IPS-NIHi7 (cell line): ENCODE measurements at regions not wholly inside any gene's neighbourhood (a gene's known extent, or its start where the extent isn't known, plus 50 kb on each side); places are given as distances from the start of the nearest gene placed in this dataset.
"Not testable (repeated sequence)": the region's sequence is repeated elsewhere in the genome, so short reads cannot be mapped to it uniquely, and the experiment has no call there.

Source experiments
- DNase-seq: peaks from one replicate; pipeline ENCODE4 v3.0.0; 2012; ENCODE audit warnings: mixed read lengths; ENCODE audit errors: extremely low spot score

GRCh38 chr1:148264374-148265276 is 112.5 kb upstream of the NBPF11 start:
- DNase-seq: peak; percentile 63

- peak; percentile 13 for DNase-seq
Observed at GRCh38 chr1:148263906-148264255, 111.8 kb upstream of the NBPF11 start.

GRCh38 chr1:148263128-148263905 is 111.2 kb upstream of the NBPF11 start:
- DNase-seq: peak; percentile 73

GRCh38 chr1:148261684-148262083 is 109.6 kb upstream of the NBPF11 start:
- DNase-seq: not testable (repeated sequence)

- DNase-seq: not testable (repeated sequence)
Observed at GRCh38 chr1:148257886-148258285, 105.8 kb upstream of the NBPF11 start.

GRCh38 chr1:148254611-148255429 is 102.7 kb upstream of the NBPF11 start:
- peak; percentile 39 for DNase-seq

- not testable (repeated sequence) for DNase-seq
Observed at GRCh38 chr1:148253808-148254207, 101.7 kb upstream of the NBPF11 start.

- not testable (repeated sequence) for DNase-seq
Observed at GRCh38 chr1:148248798-148249197, 96.7 kb upstream of the NBPF11 start.

GRCh38 chr1:148246258-148246861 is 94.3 kb upstream of the NBPF11 start:
- DNase-seq: not testable (repeated sequence)

- DNase-seq: not testable (repeated sequence)
Observed at GRCh38 chr1:148245843-148246242, 93.8 kb upstream of the NBPF11 start.

- not testable (repeated sequence) for DNase-seq
Observed at GRCh38 chr1:148245443-148245842, 93.4 kb upstream of the NBPF11 start.

- DNase-seq: not testable (repeated sequence)
Observed at GRCh38 chr1:148233250-148233649, 81.2 kb upstream of the NBPF11 start.

GRCh38 chr1:148228846-148229245 is 76.8 kb upstream of the NBPF11 start:
- not testable (repeated sequence) for DNase-seq

GRCh38 chr1:148222399-148223159 is 70.5 kb upstream of the NBPF11 start:
- not testable (repeated sequence) for DNase-seq

- not testable (repeated sequence) for DNase-seq
Observed at GRCh38 chr1:148221593-148221992, 69.5 kb upstream of the NBPF11 start.

GRCh38 chr1:148219229-148219628 is 67.1 kb upstream of the NBPF11 start:
- DNase-seq: not testable (repeated sequence)

- DNase-seq: not testable (repeated sequence)
Observed at GRCh38 chr1:148211191-148211590, 59.1 kb upstream of the NBPF11 start.

- not testable (repeated sequence) for DNase-seq
Observed at GRCh38 chr1:148210624-148211023, 58.5 kb upstream of the NBPF11 start.

GRCh38 chr1:148210166-148210565 is 58.1 kb upstream of the NBPF11 start:
- not testable (repeated sequence) for DNase-seq

- not testable (repeated sequence) for DNase-seq
Observed at GRCh38 chr1:148202013-148202412, 49.9 kb upstream of the NBPF11 start.
